GM19467 (cell line): ENCODE measurements at regions not wholly inside any gene's neighbourhood (a gene's known extent, or its start where the extent isn't known, plus 50 kb on each side); places are given as distances from the start of the nearest gene placed in this dataset.

Experiments
- ATAC-seq: cut with Tn5 transposase; IDR thresholded peaks from one replicate; pipeline ENCODE4 v1.9.1; 2021; ENCODE audit warnings: mild to moderate bottlenecking, moderate library complexity; ENCODE audit not compliant: unreplicated experiment

GRCh38 chr1:105678334-105678733 is 1378.1 kb upstream of the PRMT6 start:
- no peak for ATAC-seq

GRCh38 chr1:105684714-105685113 is 1371.8 kb upstream of the PRMT6 start:
- no peak for ATAC-seq

GRCh38 chr1:105686026-105686425 is 1370.4 kb upstream of the PRMT6 start:
- no peak for ATAC-seq

- no peak for ATAC-seq
These were observed 1369.4 kb upstream of the PRMT6 start for GRCh38 chr1:105686874-105687690.

- no peak for ATAC-seq
These were observed 1355.8 kb upstream of the PRMT6 start for GRCh38 chr1:105700723-105701122.

- ATAC-seq = no peak
These were observed 1332.2 kb upstream of the PRMT6 start for GRCh38 chr1:105724286-105724685.

GRCh38 chr1:105730701-105731100 is 1325.8 kb upstream of the PRMT6 start:
- ATAC-seq = no peak

- ATAC-seq = no peak
These were observed 1320.1 kb upstream of the PRMT6 start for GRCh38 chr1:105736349-105736748.

- ATAC-seq = no peak
These were observed 1276.7 kb upstream of the PRMT6 start for GRCh38 chr1:105779727-105780126.

- ATAC-seq = no peak
These were observed 1271.5 kb upstream of the PRMT6 start for GRCh38 chr1:105785021-105785420.

GRCh38 chr1:105793536-105794146 is 1262.8 kb upstream of the PRMT6 start:
- ATAC-seq = no peak

- no peak for ATAC-seq
These were observed 1260.7 kb upstream of the PRMT6 start for GRCh38 chr1:105795741-105796140.

GRCh38 chr1:105830571-105831146 is 1225.8 kb upstream of the PRMT6 start:
- ATAC-seq = no peak

- ATAC-seq = no peak
These were observed 1218.4 kb upstream of the PRMT6 start for GRCh38 chr1:105838071-105838470.

- ATAC-seq = no peak
These were observed 1190.9 kb upstream of the PRMT6 start for GRCh38 chr1:105865546-105865945.

GRCh38 chr1:105872817-105873216 is 1183.7 kb upstream of the PRMT6 start:
- ATAC-seq = no peak

GRCh38 chr1:105874621-105875020 is 1181.9 kb upstream of the PRMT6 start:
- ATAC-seq = peak; percentile 80

GRCh38 chr1:105886309-105886708 is 1170.2 kb upstream of the PRMT6 start:
- no peak for ATAC-seq

GRCh38 chr1:105891308-105891707 is 1165.2 kb upstream of the PRMT6 start:
- ATAC-seq = no peak

- ATAC-seq = no peak
These were observed 1162.5 kb upstream of the PRMT6 start for GRCh38 chr1:105894006-105894405.

- ATAC-seq = no peak
These were observed 1146.7 kb upstream of the PRMT6 start for GRCh38 chr1:105909811-105910210.

- ATAC-seq = no peak
These were observed 1142.1 kb upstream of the PRMT6 start for GRCh38 chr1:105914403-105914802.
